Astrocyte (in vitro differentiated cells and primary cell): ENCODE measurements at regions not wholly inside any gene's neighbourhood (a gene's known extent, or its start where the extent isn't known, plus 50 kb on each side); places are given as distances from the start of the nearest gene placed in this dataset.

Experiments
- DNase-seq: peaks from one replicate; pipeline ENCODE4 v3.0.0-alpha.2; 2010; ENCODE audit warnings: low read depth
- FAIRE-seq: peaks from 2 replicates; lab custom pipeline; 2011; peaks lifted over from hg19 to GRCh38; lab: Jason Lieb, UNC
- H2AFZ ChIP-seq: 2 replicates; pipeline ENCODE4 v1.6.0; 2012; ENCODE audit warnings: low read depth, low read length, inconsistent platforms
- H3K27ac ChIP-seq: 2 replicates; pipeline ENCODE4 v1.5.1; 2011; ENCODE audit warnings: low read depth, low read length, inconsistent platforms
- H3K27me3 ChIP-seq: 2 replicates; pipeline ENCODE4 v1.6.0; 2011; ENCODE audit warnings: low read length, inconsistent platforms; ENCODE audit not compliant: insufficient read depth
- H3K36me3 ChIP-seq: 2 replicates; pipeline ENCODE4 v1.5.1; 2011; ENCODE audit warnings: low read length, inconsistent platforms; ENCODE audit not compliant: insufficient read depth
- H3K4me1 ChIP-seq: 2 replicates; pipeline ENCODE4 v1.5.1; 2011; ENCODE audit warnings: low read length, inconsistent platforms; ENCODE audit not compliant: insufficient read depth
- H3K4me2 ChIP-seq: 2 replicates; pipeline ENCODE4 v1.6.0; 2012; ENCODE audit warnings: low read length, inconsistent platforms
- H3K4me3 ChIP-seq: 2 replicates; pipeline ENCODE4 v1.5.1; 2011; ENCODE audit warnings: low read depth, mild to moderate bottlenecking, low read length, inconsistent platforms; ENCODE audit not compliant: insufficient read depth
- H3K79me2 ChIP-seq: 2 replicates; pipeline ENCODE4 v1.6.0; 2012; ENCODE audit warnings: mild to moderate bottlenecking, low read length, inconsistent platforms; ENCODE audit not compliant: insufficient read depth
- H3K9ac ChIP-seq: 2 replicates; pipeline ENCODE4 v1.6.0; 2012; ENCODE audit warnings: mild to moderate bottlenecking, low read length, inconsistent platforms
- H3K9me3 ChIP-seq: 2 replicates; pipeline ENCODE4 v1.5.1; 2012; ENCODE audit warnings: low read depth, mild to moderate bottlenecking, low read length, inconsistent platforms; ENCODE audit not compliant: insufficient read depth
- H4K20me1 ChIP-seq: 2 replicates; pipeline ENCODE4 v1.6.0; 2012; ENCODE audit warnings: low read length, inconsistent platforms; ENCODE audit not compliant: insufficient read depth
- H3K27ac Mint-ChIP-seq: one replicate; pipeline ENCODE4 v1.8.0; 2021; ENCODE audit warnings: mild to moderate bottlenecking, mixed read lengths; ENCODE audit not compliant: unreplicated experiment
- H3K27me3 Mint-ChIP-seq: one replicate; pipeline ENCODE4 v1.8.0; 2021; ENCODE audit warnings: low read depth, mixed read lengths; ENCODE audit not compliant: unreplicated experiment
- H3K36me3 Mint-ChIP-seq: one replicate; pipeline ENCODE4 v1.8.0; 2021; ENCODE audit warnings: low read depth, mixed read lengths; ENCODE audit not compliant: unreplicated experiment
- H3K4me1 Mint-ChIP-seq: one replicate; pipeline ENCODE4 v1.8.0; 2021; ENCODE audit warnings: low read depth, mixed read lengths; ENCODE audit not compliant: unreplicated experiment
- H3K4me3 Mint-ChIP-seq: one replicate; pipeline ENCODE4 v1.8.0; 2021; ENCODE audit warnings: mild to moderate bottlenecking, moderate library complexity, mixed read lengths; ENCODE audit not compliant: unreplicated experiment
- H3K9me3 Mint-ChIP-seq: one replicate; pipeline ENCODE4 v1.8.0; 2021; ENCODE audit warnings: mild to moderate bottlenecking, mixed read lengths; ENCODE audit not compliant: unreplicated experiment
- EZH2 ChIP-seq: IDR thresholded peaks from 2 replicates; pipeline ENCODE4 v1.6.1; 2012; ENCODE audit warnings: mild to moderate bottlenecking, low read length, inconsistent platforms; ENCODE audit not compliant: insufficient read depth
- TF ChIP-seq, protein P1 (sequence below): IDR thresholded peaks from 2 replicates; pipeline ENCODE4 v1.5.1; 2011; ENCODE audit warnings: low read depth, mild to moderate bottlenecking, inconsistent platforms, low read length, moderate library complexity; ENCODE audit not compliant: insufficient read depth

DNA sequence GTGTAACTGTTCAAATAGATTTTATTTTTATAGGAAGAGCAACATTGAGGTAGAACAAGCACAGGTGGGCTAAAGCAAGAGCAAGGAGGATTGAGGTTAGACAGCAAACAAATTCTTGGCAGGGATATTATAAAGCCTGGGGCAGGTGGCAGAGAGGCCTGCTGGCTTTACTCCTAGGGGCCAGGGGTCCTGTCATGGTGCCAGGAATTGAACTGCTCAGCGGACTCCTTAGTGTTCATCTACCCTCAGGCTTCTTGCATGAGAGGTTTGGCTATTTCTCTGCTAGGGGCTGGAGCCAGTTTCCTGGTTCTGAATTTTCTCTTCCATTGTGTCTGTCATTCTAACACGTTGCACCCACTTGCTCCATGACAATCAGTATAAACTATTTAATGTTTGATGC, 217.2 kb upstream of the NCAM1 start:
- Mint-ChIP-seq H3K36me3 (no peaks in the 10 kb centered on the region), H3K4me3 (no peak overlapping the region), H3K4me1 (no peaks in the 10 kb centered on the region), H3K9me3 (peaks cover 3% of the 10 kb centered on the region), H3K27ac (no peak overlapping the region), H3K27me3 (peaks cover 64% of the 10 kb centered on the region)
- Histone ChIP-seq H3K4me3 (no peak overlapping the region), H3K27ac (no peak overlapping the region), H4K20me1 (no peaks in the 10 kb centered on the region), H3K9me3 (no peaks in the 10 kb centered on the region), H3K36me3 (no peaks in the 10 kb centered on the region), H2AFZ (no peak overlapping the region), H3K4me2 (no peak overlapping the region), H3K79me2 (no peaks in the 10 kb centered on the region), H3K27me3 (peaks cover 2% of the 10 kb centered on the region), H3K4me1 (no peaks in the 10 kb centered on the region), H3K9ac (no peak overlapping the region)
- DNase-seq (no peak), FAIRE-seq (no peak)
- no peak for TF ChIP-seq EZH2
- TF ChIP-seq, protein P1, sequence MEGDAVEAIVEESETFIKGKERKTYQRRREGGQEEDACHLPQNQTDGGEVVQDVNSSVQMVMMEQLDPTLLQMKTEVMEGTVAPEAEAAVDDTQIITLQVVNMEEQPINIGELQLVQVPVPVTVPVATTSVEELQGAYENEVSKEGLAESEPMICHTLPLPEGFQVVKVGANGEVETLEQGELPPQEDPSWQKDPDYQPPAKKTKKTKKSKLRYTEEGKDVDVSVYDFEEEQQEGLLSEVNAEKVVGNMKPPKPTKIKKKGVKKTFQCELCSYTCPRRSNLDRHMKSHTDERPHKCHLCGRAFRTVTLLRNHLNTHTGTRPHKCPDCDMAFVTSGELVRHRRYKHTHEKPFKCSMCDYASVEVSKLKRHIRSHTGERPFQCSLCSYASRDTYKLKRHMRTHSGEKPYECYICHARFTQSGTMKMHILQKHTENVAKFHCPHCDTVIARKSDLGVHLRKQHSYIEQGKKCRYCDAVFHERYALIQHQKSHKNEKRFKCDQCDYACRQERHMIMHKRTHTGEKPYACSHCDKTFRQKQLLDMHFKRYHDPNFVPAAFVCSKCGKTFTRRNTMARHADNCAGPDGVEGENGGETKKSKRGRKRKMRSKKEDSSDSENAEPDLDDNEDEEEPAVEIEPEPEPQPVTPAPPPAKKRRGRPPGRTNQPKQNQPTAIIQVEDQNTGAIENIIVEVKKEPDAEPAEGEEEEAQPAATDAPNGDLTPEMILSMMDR: no peak

DNA sequence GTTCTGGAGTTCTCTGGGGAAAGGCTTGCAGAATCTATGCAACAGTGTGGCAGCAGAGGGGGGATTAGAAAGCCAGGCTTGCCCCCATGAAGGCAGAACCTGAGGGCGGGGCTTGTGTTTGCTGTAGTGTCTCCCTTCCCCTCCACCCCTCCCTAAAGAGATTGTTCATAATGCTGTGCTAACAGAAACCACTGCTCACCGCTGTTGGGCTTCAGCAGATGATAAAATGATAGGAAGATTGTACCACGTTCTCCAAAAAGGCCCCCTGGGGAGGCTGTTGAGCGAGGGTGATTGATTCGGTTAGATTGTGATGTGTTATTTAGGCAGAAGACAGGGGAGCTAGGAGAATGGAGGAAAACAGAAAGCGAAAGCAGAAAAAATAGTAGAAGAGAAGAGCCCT, 215.2 kb upstream of the NCAM1 start:
- H3K9me3 ChIP-seq: no peaks in the 10 kb centered on the region

DNA sequence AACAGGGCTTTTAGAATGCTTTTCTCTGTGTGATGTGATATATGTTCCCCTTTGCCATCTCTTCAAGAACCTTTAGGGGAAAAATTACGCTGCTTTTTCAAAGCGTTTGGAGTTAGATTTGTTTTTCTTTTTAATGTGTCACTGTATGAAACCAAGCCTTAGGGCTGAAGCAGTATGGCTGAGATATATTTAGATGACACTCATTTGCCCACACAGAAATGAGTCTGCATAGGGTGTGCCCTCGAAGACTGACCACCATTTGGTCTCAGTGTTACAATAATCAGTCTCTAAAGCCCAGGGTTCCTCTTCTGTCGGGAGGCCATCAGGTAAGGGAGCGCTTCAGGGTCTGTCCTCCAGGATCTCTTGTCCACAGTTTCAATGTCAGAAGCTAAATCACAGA, 213.0 kb upstream of the NCAM1 start:
- Mint-ChIP-seq H3K27me3 (peaks cover 72% of the 10 kb centered on the region), H3K36me3 (no peaks in the 10 kb centered on the region), H3K9me3 (peaks cover 3% of the 10 kb centered on the region), H3K4me3 (no peak overlapping the region), H3K4me1 (no peaks in the 10 kb centered on the region), H3K27ac (no peak overlapping the region)
- no peak overlapping the region for H3K9ac ChIP-seq
- no peak overlapping the region for H2AFZ ChIP-seq
- FAIRE-seq: no peak
- H3K9me3 ChIP-seq: no peaks in the 10 kb centered on the region
- no peaks in the 10 kb centered on the region for H3K36me3 ChIP-seq
- no peaks in the 10 kb centered on the region for H4K20me1 ChIP-seq
- TF ChIP-seq EZH2: no peak
- TF ChIP-seq, protein P1: no peak
- H3K4me3 ChIP-seq: no peak overlapping the region
- H3K27me3 ChIP-seq: no peaks in the 10 kb centered on the region
- H3K4me2 ChIP-seq: no peak overlapping the region
- no peaks in the 10 kb centered on the region for H3K79me2 ChIP-seq
- no peaks in the 10 kb centered on the region for H3K4me1 ChIP-seq
- DNase-seq: no peak
- no peak overlapping the region for H3K27ac ChIP-seq

More for the DNA sequence above, 215.2 kb upstream of the NCAM1 start:
- Histone ChIP-seq H4K20me1 (no peaks in the 10 kb centered on the region), H3K27me3 (peaks cover 2% of the 10 kb centered on the region), H3K36me3 (no peaks in the 10 kb centered on the region), H3K79me2 (no peaks in the 10 kb centered on the region), H3K4me2 (no peak overlapping the region), H3K4me3 (no peak overlapping the region), H3K27ac (no peak overlapping the region), H2AFZ (no peak overlapping the region), H3K4me1 (no peaks in the 10 kb centered on the region), H3K9ac (no peak overlapping the region)
- Mint-ChIP-seq H3K27me3 (peaks cover 69% of the 10 kb centered on the region), H3K9me3 (peaks cover 3% of the 10 kb centered on the region), H3K4me3 (no peak overlapping the region), H3K27ac (no peak overlapping the region), H3K36me3 (no peaks in the 10 kb centered on the region), H3K4me1 (no peaks in the 10 kb centered on the region)
- DNase-seq (no peak), FAIRE-seq (no peak)
- TF ChIP-seq, protein P1: no peak
- TF ChIP-seq EZH2: no peak
